DMS53 treated with DMSO at 0.1 percent for 48 hours (cell line): ENCODE measurements at regions not wholly inside any gene's neighbourhood (a gene's known extent, or its start where the extent isn't known, plus 50 kb on each side); places are given as distances from the start of the nearest gene placed in this dataset.
"Not testable (repeated sequence)": the region's sequence is repeated elsewhere in the genome, so short reads cannot be mapped to it uniquely, and the experiment has no call there.

ENCODE experiments used
- DNase-seq: peaks from one replicate; lab custom pipeline; 2025; ENCODE audit not compliant: unreplicated experiment; lab: John Stamatoyannopoulos, UW

DNA sequence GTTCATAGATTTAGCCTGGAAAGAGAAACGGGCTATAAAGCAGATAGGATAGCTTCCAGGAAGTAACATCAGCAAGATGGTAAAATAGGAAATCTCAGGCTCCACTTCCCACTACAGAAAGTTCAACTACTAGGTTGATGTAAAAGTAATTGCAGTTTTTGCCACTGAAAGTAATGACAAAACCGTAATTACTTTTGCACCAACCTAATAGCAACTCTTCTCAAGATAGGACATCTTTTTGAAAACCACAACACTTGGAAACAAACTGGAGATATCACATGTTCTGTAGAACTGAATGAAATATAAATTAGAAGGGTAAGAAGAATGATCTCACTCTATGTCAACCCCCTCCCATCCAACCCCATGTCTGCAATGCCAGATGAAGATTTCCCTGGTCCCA, 1154.3 kb downstream of the BCL11A start:
- no peak for DNase-seq

DNA sequence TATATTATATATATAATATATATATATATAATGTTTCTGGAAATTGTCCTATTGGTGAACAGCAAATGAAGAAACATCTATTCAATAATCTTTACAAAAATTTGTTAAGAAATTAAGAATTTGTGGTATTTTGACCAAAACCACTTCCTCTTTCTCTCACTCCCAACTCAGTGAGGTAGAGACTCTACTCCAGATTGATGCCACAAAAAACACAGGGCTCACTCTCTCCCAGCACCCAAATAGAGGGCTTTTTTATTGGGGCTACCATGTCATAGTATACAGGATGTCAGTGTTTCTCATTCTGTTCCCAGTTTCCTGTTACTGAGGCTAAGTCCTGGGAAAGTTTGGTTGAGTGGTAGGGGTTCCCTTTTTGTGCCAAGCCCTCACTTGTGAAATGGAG, 1155.4 kb downstream of the BCL11A start:
- no peak for DNase-seq

DNA sequence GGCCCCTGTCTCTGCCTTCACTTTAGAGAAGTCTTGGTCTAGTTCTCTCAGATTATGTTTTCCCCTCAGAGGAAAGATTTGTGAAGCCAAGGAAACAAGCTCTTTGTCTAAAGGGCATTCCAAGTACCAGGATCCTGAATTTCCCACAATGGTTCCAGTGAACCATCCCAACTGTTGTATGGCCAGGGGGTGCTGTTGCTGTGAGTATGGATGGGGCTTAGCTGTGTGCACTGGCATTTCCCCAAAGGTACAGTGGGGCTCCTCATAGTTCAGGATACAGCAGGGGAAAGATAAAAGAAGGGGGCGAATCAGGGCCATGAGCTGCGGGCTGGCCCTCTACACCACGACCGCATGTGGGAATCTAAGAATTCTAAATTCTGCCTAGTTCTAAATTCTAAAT, 1154.0 kb upstream of the FANCL start:
- no peak for DNase-seq

GRCh38 chr2:59391896-59392295, 1150.8 kb upstream of the FANCL start:
- no peak for DNase-seq

GRCh38 chr2:59390581-59390980, 1149.5 kb upstream of the FANCL start:
- DNase-seq: no peak

DNA sequence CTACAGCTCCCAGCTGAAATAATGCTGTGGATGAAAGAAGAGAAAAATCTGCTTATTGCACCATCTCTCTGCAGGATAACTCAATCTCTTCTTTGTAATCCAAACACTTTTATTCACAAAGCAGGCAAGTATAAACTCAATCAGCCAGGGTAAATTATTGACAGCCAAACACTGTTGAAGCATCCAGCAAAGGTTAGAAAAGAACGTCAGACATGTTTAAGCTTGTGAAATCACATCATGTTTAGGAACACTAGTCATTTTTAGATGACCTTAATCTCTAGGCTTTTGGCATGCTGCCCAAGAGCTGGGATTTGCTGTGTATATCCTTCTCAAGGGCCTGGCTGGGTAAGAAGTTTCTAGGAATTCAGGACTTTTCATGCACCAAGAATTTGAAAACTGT, 1148.1 kb upstream of the FANCL start:
- no peak for DNase-seq

DNA sequence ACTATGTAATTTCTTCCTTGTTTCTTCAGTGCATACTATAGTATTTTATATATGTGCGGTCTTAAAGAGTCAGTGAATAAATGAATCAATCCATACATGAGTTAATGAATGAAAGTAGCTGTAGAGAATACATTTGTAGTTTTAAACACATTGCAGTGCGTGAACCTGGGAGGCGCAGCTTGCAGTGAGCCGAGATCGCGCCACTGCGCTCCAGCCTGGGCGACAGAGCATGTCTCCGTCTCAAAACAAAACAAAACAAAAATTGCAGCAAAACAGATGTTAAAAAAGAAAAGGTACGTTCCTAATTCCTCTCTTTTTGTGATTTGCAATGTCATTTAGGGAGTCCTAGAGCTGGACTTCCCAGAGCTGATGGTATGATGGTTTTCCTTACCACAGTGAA, 1144.8 kb upstream of the FANCL start:
- no peak for DNase-seq

GRCh38 chr2:59383473-59383872, 1142.3 kb upstream of the FANCL start:
- peak; percentile 43 for DNase-seq

DNA sequence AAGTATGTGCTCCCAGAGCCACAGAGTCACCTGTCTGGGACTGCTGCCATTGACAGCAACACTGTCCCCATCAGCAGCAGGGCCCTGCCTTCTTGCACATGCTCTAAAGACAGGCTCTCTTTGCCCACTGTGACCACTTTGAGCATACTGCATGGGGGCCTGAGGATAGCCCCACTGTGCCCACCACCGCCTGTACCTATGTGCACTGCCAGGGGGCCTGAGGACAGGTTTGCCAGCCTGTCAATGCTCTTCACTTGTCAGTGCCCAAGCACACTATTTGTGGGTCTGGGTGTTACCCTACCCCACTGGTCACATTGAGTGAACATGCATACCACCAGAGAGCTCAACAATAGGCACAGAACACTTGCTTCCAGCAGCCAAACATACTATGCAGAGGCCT, 1137.0 kb upstream of the FANCL start:
- no peak for DNase-seq

- no peak for DNase-seq
These were observed 1125.2 kb upstream of the FANCL start for GRCh38 chr2:59366288-59366687.

DNA sequence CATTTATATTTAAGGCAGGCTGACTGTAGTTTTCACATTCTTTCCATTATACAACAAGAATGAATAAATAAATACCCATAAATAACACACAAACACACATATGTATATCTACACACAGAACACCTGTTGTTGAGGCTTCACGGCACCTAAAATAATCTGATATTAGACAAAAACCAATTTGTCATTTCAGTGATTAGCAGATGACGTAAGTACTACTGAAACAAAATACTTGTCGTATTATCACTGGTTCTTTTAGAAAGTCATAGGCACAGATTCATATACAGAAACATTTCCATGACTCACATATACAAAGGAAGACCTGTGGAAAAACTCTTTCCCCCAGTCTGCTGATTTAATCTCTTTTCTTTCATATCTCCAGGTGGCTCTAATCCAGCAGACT, 1113.4 kb upstream of the FANCL start:
- DNase-seq: no peak

DNA sequence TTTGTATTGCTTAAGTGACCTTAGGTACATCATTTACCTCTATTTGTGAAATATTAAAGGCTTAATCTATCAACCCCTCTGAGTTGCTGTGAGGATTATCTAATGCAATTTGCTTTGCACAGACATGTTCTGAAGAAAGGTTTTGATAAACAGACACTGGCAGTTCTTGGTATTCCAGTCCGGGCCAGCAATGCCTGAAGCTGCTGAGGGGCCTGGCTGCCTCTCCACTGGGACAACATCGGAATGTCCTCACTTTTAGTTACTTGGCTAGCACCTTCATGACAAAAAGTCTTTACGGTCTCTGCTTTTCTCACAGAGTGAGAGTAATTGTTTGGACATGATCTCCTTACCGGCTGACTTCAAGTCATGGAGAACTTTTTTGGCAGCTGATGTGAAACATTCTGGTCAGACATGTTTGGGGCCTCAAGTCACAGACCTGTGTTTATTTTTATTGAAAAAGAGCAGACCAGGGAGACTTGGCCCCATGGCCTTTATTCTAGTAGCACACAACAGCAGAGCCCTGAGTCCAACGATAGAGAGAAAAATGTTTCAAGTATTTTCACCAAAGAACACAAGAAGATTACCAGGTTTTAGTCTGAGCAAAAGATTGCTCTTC, 1112.3 kb upstream of the FANCL start:
- no peak for DNase-seq

DNA sequence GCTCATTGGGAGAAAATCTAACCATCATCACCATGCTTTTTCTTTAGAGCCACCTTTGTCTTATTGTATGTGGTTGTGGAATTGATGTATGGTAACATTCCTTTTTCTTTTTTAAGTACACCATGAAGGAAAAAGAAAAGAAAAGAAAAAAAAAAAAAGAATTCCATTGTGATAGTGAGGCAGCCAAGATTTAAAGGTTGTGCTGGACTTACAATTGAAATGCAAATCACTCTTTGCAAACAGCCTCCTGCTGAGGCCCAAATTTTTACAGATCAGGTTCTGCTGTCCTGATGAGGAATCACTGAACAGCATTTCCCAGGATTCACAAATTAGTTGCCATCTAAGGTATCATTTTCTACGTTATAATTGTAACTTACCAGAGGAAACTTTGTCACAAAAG, 1101.0 kb upstream of the FANCL start:
- no peak for DNase-seq

DNA sequence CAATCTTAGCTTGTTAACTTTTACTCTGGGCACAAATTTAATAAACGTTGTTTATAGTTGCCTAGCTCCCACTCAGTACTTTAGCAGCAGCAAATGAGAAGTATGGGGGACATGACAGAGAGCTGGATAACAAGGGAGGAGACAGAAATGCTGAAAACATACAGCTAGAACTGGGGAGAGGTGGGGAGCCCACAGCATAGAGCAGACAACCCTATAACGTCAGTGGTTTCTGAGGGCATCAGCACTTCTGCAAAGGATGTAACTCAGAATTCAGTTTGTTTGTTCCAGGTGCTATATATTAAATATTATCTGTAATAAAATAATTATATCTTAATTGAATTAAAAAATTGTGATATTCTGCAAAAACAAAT, 1098.7 kb upstream of the FANCL start:
- no peak for DNase-seq

DNA sequence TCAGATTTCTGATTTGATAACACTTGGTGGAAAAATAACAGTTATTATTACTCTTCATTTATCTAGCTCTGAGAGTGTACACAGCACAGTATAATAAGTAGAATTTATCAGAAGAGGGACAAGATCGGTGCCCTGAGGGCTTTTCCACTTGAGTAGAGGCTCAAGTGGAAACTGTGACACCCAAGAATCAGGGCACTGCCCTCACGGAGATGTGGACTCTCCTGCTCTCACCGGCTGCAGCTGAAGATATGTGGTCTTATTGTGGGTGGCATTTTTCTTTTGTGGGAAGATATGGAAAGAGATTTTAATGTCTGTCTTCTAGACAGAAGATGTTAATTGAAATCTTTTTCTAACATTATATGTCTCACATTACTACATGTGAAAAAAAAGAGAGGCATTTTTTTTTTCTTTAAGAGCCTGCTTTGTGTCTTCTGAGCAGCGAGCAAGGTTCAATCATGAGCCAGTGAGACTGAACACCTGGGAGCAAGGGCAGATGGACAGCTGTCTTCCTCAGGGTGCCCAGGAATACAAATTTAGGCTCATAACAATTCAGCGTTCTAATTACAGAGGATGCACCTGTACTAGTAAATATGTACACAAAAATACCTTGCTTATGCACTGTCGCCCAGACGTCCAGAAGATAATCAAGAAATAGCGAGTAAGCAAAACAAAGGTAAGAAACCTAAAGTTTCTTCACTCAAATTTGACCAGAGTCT, 1098.2 kb upstream of the FANCL start:
- no peak for DNase-seq

DNA sequence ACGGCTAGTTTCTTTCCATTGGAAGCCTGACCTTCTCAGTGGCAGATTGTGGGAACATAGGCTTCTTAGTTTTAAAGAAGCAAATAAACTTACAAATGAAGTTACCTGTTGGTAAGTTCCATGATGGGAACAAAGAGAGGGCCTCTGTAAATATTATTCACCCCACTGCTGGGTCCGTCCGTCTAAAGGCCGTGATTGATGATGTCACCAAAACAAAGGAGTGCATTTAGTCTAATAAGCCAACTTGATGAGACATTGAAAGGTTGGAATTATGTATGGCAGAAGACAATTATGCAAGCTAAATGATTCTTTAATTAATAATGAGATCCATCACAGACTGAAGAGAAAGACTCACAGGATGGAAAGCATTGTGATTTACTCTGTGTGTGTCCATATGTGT, 1091.9 kb upstream of the FANCL start:
- DNase-seq: no peak

GRCh38 chr2:59326581-59327365, 1085.6 kb upstream of the FANCL start:
- not testable (repeated sequence) for DNase-seq

DNA sequence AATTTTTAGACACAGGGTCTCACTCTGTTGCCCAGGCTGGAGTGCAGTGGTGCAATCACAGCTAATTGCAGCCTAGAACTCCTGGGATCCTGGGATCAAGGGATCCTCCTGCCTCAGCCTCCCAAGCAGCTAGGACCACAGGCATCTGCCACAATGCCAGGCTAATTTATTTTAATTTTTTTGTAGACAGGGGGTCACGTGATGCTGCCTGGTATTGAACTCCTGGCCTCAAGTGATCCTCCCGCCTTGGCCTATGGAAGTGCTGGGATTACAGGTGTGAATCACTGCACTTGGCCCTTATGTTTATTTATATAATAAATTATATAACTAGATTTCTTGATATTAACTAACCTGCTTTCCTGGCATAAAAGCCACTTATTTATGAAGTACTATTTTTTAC, 1081.7 kb upstream of the FANCL start:
- no peak for DNase-seq

- no peak for DNase-seq
These were observed 1080.9 kb upstream of the FANCL start for GRCh38 chr2:59322005-59322404.

GRCh38 chr2:59314031-59314766, 1073.1 kb upstream of the FANCL start:
- DNase-seq: no peak
